Osteoblast (primary cell): ENCODE measurements at regions not wholly inside any gene's neighbourhood (a gene's known extent, or its start where the extent isn't known, plus 50 kb on each side); places are given as distances from the start of the nearest gene placed in this dataset.

Experiments
- DNase-seq: peaks from one replicate; pipeline ENCODE4 v3.0.0; 2011; ENCODE audit warnings: low spot score, mixed read lengths; ENCODE audit not compliant: insufficient read length; ENCODE audit errors: missing footprints
- H2AFZ ChIP-seq: 2 replicates; pipeline ENCODE4 v1.6.0; 2011; ENCODE audit warnings: mild to moderate bottlenecking, low read length
- H3K27ac ChIP-seq: 2 replicates; pipeline ENCODE4 v1.5.1; 2011; ENCODE audit warnings: mild to moderate bottlenecking, low read depth, low read length, moderate library complexity
- H3K27me3 ChIP-seq: 2 replicates; pipeline ENCODE4 v1.6.0; 2012; ENCODE audit warnings: mild to moderate bottlenecking, control low read depth, inconsistent platforms, low read length, moderate library complexity; ENCODE audit not compliant: insufficient read depth
- H3K36me3 ChIP-seq: 2 replicates; pipeline ENCODE4 v1.5.1; 2011; ENCODE audit warnings: mild to moderate bottlenecking, low read length, control low read depth, moderate library complexity; ENCODE audit not compliant: insufficient read depth
- H3K4me1 ChIP-seq: 2 replicates; pipeline ENCODE4 v1.5.1; 2011; ENCODE audit warnings: mild to moderate bottlenecking, low read length, control low read depth, moderate library complexity; ENCODE audit not compliant: insufficient read depth
- H3K4me2 ChIP-seq: 2 replicates; pipeline ENCODE4 v1.6.0; 2011; ENCODE audit warnings: mild to moderate bottlenecking, low read length; ENCODE audit not compliant: insufficient read depth
- H3K4me3 ChIP-seq: fragments of 200-600 bp; sonication (generic); 3 replicates; pipeline ENCODE4 v1.5.1; 2012; ENCODE audit warnings: mild to moderate bottlenecking, low read length, inconsistent platforms; ENCODE audit not compliant: insufficient read depth
- H3K79me2 ChIP-seq: 2 replicates; pipeline ENCODE4 v1.6.0; 2012; ENCODE audit warnings: mild to moderate bottlenecking, low read length, control low read depth, inconsistent platforms; ENCODE audit not compliant: insufficient read depth
- H3K9me3 ChIP-seq: 2 replicates; pipeline ENCODE4 v1.5.1; 2011; ENCODE audit warnings: low read depth, low read length, control low read depth
- H4K20me1 ChIP-seq: 2 replicates; pipeline ENCODE4 v1.6.0; 2012; ENCODE audit warnings: mild to moderate bottlenecking, low read length, control low read depth; ENCODE audit not compliant: insufficient read depth
- CTCF ChIP-seq: IDR thresholded peaks from 2 replicates; pipeline ENCODE4 v1.5.1; 2011; ENCODE audit warnings: mild to moderate bottlenecking, low read depth, low read length, moderate library complexity; ENCODE audit errors: extremely low read depth

- Histone ChIP-seq H3K4me2 (no peak overlapping the region), H3K79me2 (no peaks in the 10 kb centered on the region), H3K27me3 (no peaks in the 10 kb centered on the region), H4K20me1 (no peaks in the 10 kb centered on the region), H3K27ac (no peak overlapping the region), H3K36me3 (no peaks in the 10 kb centered on the region), H2AFZ (no peak overlapping the region), H3K4me3 (no peak overlapping the region), H3K4me1 (no peaks in the 10 kb centered on the region), H3K9me3 (no peaks in the 10 kb centered on the region)
- DNase-seq = no peak
- TF ChIP-seq CTCF = no peak
Measured at GRCh38 chr1:199725002-199725565, 302.4 kb upstream of the NR5A2 start.

GRCh38 chr1:199727682-199728081 is 299.8 kb upstream of the NR5A2 start:
- Histone ChIP-seq H3K4me1 (no peaks in the 10 kb centered on the region), H4K20me1 (no peaks in the 10 kb centered on the region), H3K9me3 (no peaks in the 10 kb centered on the region), H3K36me3 (no peaks in the 10 kb centered on the region), H3K4me2 (no peak overlapping the region), H3K79me2 (no peaks in the 10 kb centered on the region), H3K27ac (no peak overlapping the region), H2AFZ (no peak overlapping the region), H3K4me3 (no peak overlapping the region), H3K27me3 (no peaks in the 10 kb centered on the region)
- DNase-seq = no peak
- no peak for TF ChIP-seq CTCF

GRCh38 chr1:199728345-199728744 is 299.2 kb upstream of the NR5A2 start:
- Histone ChIP-seq H3K36me3 (no peaks in the 10 kb centered on the region), H3K79me2 (no peaks in the 10 kb centered on the region), H3K4me1 (no peaks in the 10 kb centered on the region), H4K20me1 (no peaks in the 10 kb centered on the region), H3K4me3 (no peak overlapping the region), H3K4me2 (no peak overlapping the region), H3K9me3 (no peaks in the 10 kb centered on the region), H3K27me3 (no peaks in the 10 kb centered on the region), H3K27ac (no peak overlapping the region), H2AFZ (no peak overlapping the region)
- no peak for DNase-seq
- no peak for TF ChIP-seq CTCF

- Histone ChIP-seq H3K27me3 (no peaks in the 10 kb centered on the region), H4K20me1 (no peaks in the 10 kb centered on the region), H2AFZ (no peak overlapping the region), H3K79me2 (no peaks in the 10 kb centered on the region), H3K36me3 (no peaks in the 10 kb centered on the region), H3K9me3 (no peaks in the 10 kb centered on the region), H3K27ac (no peak overlapping the region), H3K4me1 (no peaks in the 10 kb centered on the region), H3K4me2 (no peak overlapping the region), H3K4me3 (no peak overlapping the region)
- no peak for TF ChIP-seq CTCF
- DNase-seq = no peak
Measured at GRCh38 chr1:199733125-199733524, 294.4 kb upstream of the NR5A2 start.
